T-helper 1 cell treated with Interleukin-12 subunit alpha and Interleukin-12 subunit beta and Interleukin-4 antibody, amounts not matched to agents 30 μg/mL and 1 μg/mL, for 36 hours (primary cell): ENCODE measurements at regions not wholly inside any gene's neighbourhood (a gene's known extent, or its start where the extent isn't known, plus 50 kb on each side); places are given as distances from the start of the nearest gene placed in this dataset.

Experiments
- H3K27ac Mint-ChIP-seq: one replicate; pipeline ENCODE4 v1.8.0; 2021; ENCODE audit warnings: mild to moderate bottlenecking, mixed read lengths
- H3K27me3 Mint-ChIP-seq: one replicate; pipeline ENCODE4 v1.8.0; 2021; ENCODE audit warnings: low read depth, mixed read lengths
- H3K36me3 Mint-ChIP-seq: one replicate; pipeline ENCODE4 v1.8.0; 2021; ENCODE audit warnings: low read depth, mixed read lengths
- H3K4me1 Mint-ChIP-seq: one replicate; pipeline ENCODE4 v1.8.0; 2021; ENCODE audit warnings: low read depth, mixed read lengths
- H3K4me3 Mint-ChIP-seq: one replicate; pipeline ENCODE4 v1.8.0; 2021; ENCODE audit warnings: mild to moderate bottlenecking, moderate library complexity, mixed read lengths
- H3K9me3 Mint-ChIP-seq: one replicate; pipeline ENCODE4 v1.8.0; 2021; ENCODE audit warnings: mixed read lengths

- H3K27me3 Mint-ChIP-seq: no peaks in the 10 kb centered on the region
- H3K4me1 Mint-ChIP-seq: no peaks in the 10 kb centered on the region
- no peak overlapping the region for H3K27ac Mint-ChIP-seq
- H3K36me3 Mint-ChIP-seq: no peaks in the 10 kb centered on the region
- H3K9me3 Mint-ChIP-seq: peaks cover 29% of the 10 kb centered on the region
- no peak overlapping the region for H3K4me3 Mint-ChIP-seq
Observed at GRCh38 chr14:44372807-44373489, 134.1 kb downstream of the FSCB start.

GRCh38 chr14:44372231-44372630 lies 134.9 kb downstream of the FSCB start:
- Mint-ChIP-seq H3K36me3 (no peaks in the 10 kb centered on the region), H3K27ac (no peak overlapping the region), H3K4me1 (no peaks in the 10 kb centered on the region), H3K9me3 (peaks cover 23% of the 10 kb centered on the region), H3K27me3 (no peaks in the 10 kb centered on the region), H3K4me3 (no peak overlapping the region)

- Mint-ChIP-seq H3K4me1 (no peaks in the 10 kb centered on the region), H3K4me3 (no peak overlapping the region), H3K9me3 (peaks cover 9% of the 10 kb centered on the region), H3K27me3 (no peaks in the 10 kb centered on the region), H3K36me3 (no peaks in the 10 kb centered on the region), H3K27ac (no peak overlapping the region)
Observed at GRCh38 chr14:44370727-44371126, 136.4 kb downstream of the FSCB start.

- Mint-ChIP-seq H3K27me3 (no peaks in the 10 kb centered on the region), H3K4me3 (no peak overlapping the region), H3K36me3 (no peaks in the 10 kb centered on the region), H3K9me3 (peaks cover 9% of the 10 kb centered on the region), H3K27ac (no peak overlapping the region), H3K4me1 (no peaks in the 10 kb centered on the region)
Observed at GRCh38 chr14:44369401-44370123, 137.5 kb downstream of the FSCB start.

- Mint-ChIP-seq H3K4me1 (no peaks in the 10 kb centered on the region), H3K9me3 (peaks cover 26% of the 10 kb centered on the region), H3K27ac (no peak overlapping the region), H3K27me3 (no peaks in the 10 kb centered on the region), H3K4me3 (no peak overlapping the region), H3K36me3 (no peaks in the 10 kb centered on the region)
Observed at GRCh38 chr14:44361083-44361482, 146.0 kb downstream of the FSCB start.

- Mint-ChIP-seq H3K27ac (no peak overlapping the region), H3K4me1 (no peaks in the 10 kb centered on the region), H3K36me3 (no peaks in the 10 kb centered on the region), H3K9me3 (peaks cover 22% of the 10 kb centered on the region), H3K4me3 (no peak overlapping the region), H3K27me3 (no peaks in the 10 kb centered on the region)
Observed at GRCh38 chr14:44353805-44354204, 153.3 kb downstream of the FSCB start.

GRCh38 chr14:44352201-44352600 lies 154.9 kb downstream of the FSCB start:
- H3K27ac Mint-ChIP-seq: no peak overlapping the region
- H3K4me3 Mint-ChIP-seq: no peak overlapping the region
- H3K4me1 Mint-ChIP-seq: no peaks in the 10 kb centered on the region
- no peaks in the 10 kb centered on the region for H3K36me3 Mint-ChIP-seq
- peaks cover 24% of the 10 kb centered on the region for H3K9me3 Mint-ChIP-seq
- H3K27me3 Mint-ChIP-seq: no peaks in the 10 kb centered on the region

- Mint-ChIP-seq H3K4me3 (no peak overlapping the region), H3K4me1 (no peaks in the 10 kb centered on the region), H3K36me3 (no peaks in the 10 kb centered on the region), H3K27me3 (no peaks in the 10 kb centered on the region), H3K27ac (no peak overlapping the region), H3K9me3 (peaks cover 17% of the 10 kb centered on the region)
Observed at GRCh38 chr14:44347316-44347715, 159.8 kb downstream of the FSCB start.

- no peaks in the 10 kb centered on the region for H3K36me3 Mint-ChIP-seq
- no peaks in the 10 kb centered on the region for H3K27me3 Mint-ChIP-seq
- H3K27ac Mint-ChIP-seq: no peak overlapping the region
- H3K4me3 Mint-ChIP-seq: no peak overlapping the region
- H3K4me1 Mint-ChIP-seq: no peaks in the 10 kb centered on the region
- peaks cover 12% of the 10 kb centered on the region for H3K9me3 Mint-ChIP-seq
Observed at GRCh38 chr14:44341116-44341515, 166.0 kb downstream of the FSCB start.

GRCh38 chr14:44339862-44340261 lies 167.2 kb downstream of the FSCB start:
- no peak overlapping the region for H3K27ac Mint-ChIP-seq
- no peak overlapping the region for H3K4me3 Mint-ChIP-seq
- peaks cover 18% of the 10 kb centered on the region for H3K9me3 Mint-ChIP-seq
- H3K4me1 Mint-ChIP-seq: no peaks in the 10 kb centered on the region
- H3K27me3 Mint-ChIP-seq: no peaks in the 10 kb centered on the region
- no peaks in the 10 kb centered on the region for H3K36me3 Mint-ChIP-seq

- no peaks in the 10 kb centered on the region for H3K27me3 Mint-ChIP-seq
- H3K9me3 Mint-ChIP-seq: peaks cover 18% of the 10 kb centered on the region
- H3K27ac Mint-ChIP-seq: no peak overlapping the region
- no peak overlapping the region for H3K4me3 Mint-ChIP-seq
- no peaks in the 10 kb centered on the region for H3K4me1 Mint-ChIP-seq
- H3K36me3 Mint-ChIP-seq: no peaks in the 10 kb centered on the region
Observed at GRCh38 chr14:44339231-44339630, 167.9 kb downstream of the FSCB start.

- H3K4me1 Mint-ChIP-seq: no peaks in the 10 kb centered on the region
Observed at GRCh38 chr14:44317441-44317746, 189.7 kb downstream of the FSCB start.

GRCh38 chr14:44316647-44317440 lies 190.2 kb downstream of the FSCB start:
- no peaks in the 10 kb centered on the region for H3K36me3 Mint-ChIP-seq
- H3K9me3 Mint-ChIP-seq: peaks cover 17% of the 10 kb centered on the region
- H3K27ac Mint-ChIP-seq: no peak overlapping the region
- no peaks in the 10 kb centered on the region for H3K4me1 Mint-ChIP-seq
- H3K27me3 Mint-ChIP-seq: no peaks in the 10 kb centered on the region
- no peak overlapping the region for H3K4me3 Mint-ChIP-seq

More at GRCh38 chr14:44317441-44317746, 189.7 kb downstream of the FSCB start:
- H3K27ac Mint-ChIP-seq: no peak overlapping the region
- peaks cover 13% of the 10 kb centered on the region for H3K9me3 Mint-ChIP-seq
- H3K36me3 Mint-ChIP-seq: no peaks in the 10 kb centered on the region
- no peak overlapping the region for H3K4me3 Mint-ChIP-seq
- no peaks in the 10 kb centered on the region for H3K27me3 Mint-ChIP-seq

GRCh38 chr14:44309331-44309730 lies 197.8 kb downstream of the FSCB start:
- Mint-ChIP-seq H3K4me1 (no peaks in the 10 kb centered on the region), H3K9me3 (peaks cover 16% of the 10 kb centered on the region), H3K27ac (no peak overlapping the region), H3K4me3 (no peak overlapping the region), H3K27me3 (no peaks in the 10 kb centered on the region), H3K36me3 (no peaks in the 10 kb centered on the region)

GRCh38 chr14:44300916-44301315 lies 206.2 kb downstream of the FSCB start:
- H3K27ac Mint-ChIP-seq: no peak overlapping the region
- H3K27me3 Mint-ChIP-seq: no peaks in the 10 kb centered on the region
- H3K36me3 Mint-ChIP-seq: no peaks in the 10 kb centered on the region
- peaks cover 28% of the 10 kb centered on the region for H3K9me3 Mint-ChIP-seq
- H3K4me3 Mint-ChIP-seq: no peak overlapping the region
- H3K4me1 Mint-ChIP-seq: no peaks in the 10 kb centered on the region
